ENCODE measurements at regions not wholly inside any gene's neighbourhood (a gene's known extent, or its start where the extent isn't known, plus 50 kb on each side); places are given as distances from the start of the nearest gene placed in this dataset.

- TF ChIP-seq CTCF (IDR thresholded peaks at IDR 0.05 in 8 of 11, conservative IDR thresholded peaks at IDR 0.05 in 3 of 11) (no peak), POLR2A (IDR thresholded peaks at IDR 0.05) (no peak)
These were observed 103.3 kb downstream of the MYCN start for GRCh38 chr2:16043627-16044026.
